NOMO-1 (cell line): ENCODE measurements at regions not wholly inside any gene's neighbourhood (a gene's known extent, or its start where the extent isn't known, plus 50 kb on each side); places are given as distances from the start of the nearest gene placed in this dataset.

Experiments
- DNase-seq, 2 experiments: peaks; one replicate each; lab custom pipeline; 2025; ENCODE audit not compliant: unreplicated experiment in 2 of 2; lab: John Stamatoyannopoulos, UW

GRCh38 chr1:209399800-209400199, 183.7 kb upstream of the CAMK1G start:
- no peak for DNase-seq

- DNase-seq = no peak
Observed at GRCh38 chr1:209400351-209401220, 182.9 kb upstream of the CAMK1G start.

GRCh38 chr1:209402697-209403096, 180.8 kb upstream of the CAMK1G start:
- peak in 1 of 2 experiments; percentile 49 for DNase-seq

- DNase-seq = no peak
Observed at GRCh38 chr1:209403921-209404320, 179.6 kb upstream of the CAMK1G start.

- no peak for DNase-seq
Observed at GRCh38 chr1:209404577-209404976, 178.9 kb upstream of the CAMK1G start.

- DNase-seq = peak; percentile 55 to 68
Observed at GRCh38 chr1:209405183-209405814, 178.2 kb upstream of the CAMK1G start.

GRCh38 chr1:209406168-209406567, 177.3 kb upstream of the CAMK1G start:
- DNase-seq = no peak

GRCh38 chr1:209406595-209406994, 176.9 kb upstream of the CAMK1G start:
- no peak for DNase-seq

GRCh38 chr1:209409780-209410179, 173.7 kb upstream of the CAMK1G start:
- peak in 1 of 2 experiments; percentile 15 for DNase-seq

GRCh38 chr1:209411491-209411929, 172.0 kb upstream of the CAMK1G start:
- DNase-seq = peak; percentile 91

GRCh38 chr1:209412036-209412435, 171.5 kb upstream of the CAMK1G start:
- peak in 1 of 2 experiments; percentile 10 for DNase-seq

GRCh38 chr1:209412566-209412965, 170.9 kb upstream of the CAMK1G start:
- no peak for DNase-seq

- no peak for DNase-seq
Observed at GRCh38 chr1:209413062-209413461, 170.5 kb upstream of the CAMK1G start.

GRCh38 chr1:209414803-209415329, 168.6 kb upstream of the CAMK1G start:
- no peak for DNase-seq

GRCh38 chr1:209416039-209416438, 167.5 kb upstream of the CAMK1G start:
- DNase-seq = no peak

- DNase-seq = no peak
Observed at GRCh38 chr1:209416716-209417115, 166.8 kb upstream of the CAMK1G start.

GRCh38 chr1:209417761-209418160, 165.8 kb upstream of the CAMK1G start:
- no peak for DNase-seq

- no peak for DNase-seq
Observed at GRCh38 chr1:209420276-209420675, 163.2 kb upstream of the CAMK1G start.

- DNase-seq = no peak
Observed at GRCh38 chr1:209421186-209421585, 162.3 kb upstream of the CAMK1G start.

- DNase-seq = no peak
Observed at GRCh38 chr1:209421978-209422680, 161.4 kb upstream of the CAMK1G start.

- DNase-seq = no peak
Observed at GRCh38 chr1:209425959-209426358, 157.6 kb upstream of the CAMK1G start.
